Effector memory CD4-positive, alpha-beta T cell (primary cell): ENCODE measurements at regions not wholly inside any gene's neighbourhood (a gene's known extent, or its start where the extent isn't known, plus 50 kb on each side); places are given as distances from the start of the nearest gene placed in this dataset.
"Not testable (repeated sequence)": the region's sequence is repeated elsewhere in the genome, so short reads cannot be mapped to it uniquely, and the experiment has no call there.

Experiments
- DNase-seq, 3 donors: peaks; one replicate each; pipeline ENCODE4 v3.0.0-alpha.2; 2020
- H3K27ac ChIP-seq: 2 replicates; pipeline ENCODE4 v1.7.0; 2013; ENCODE audit warnings: mild to moderate bottlenecking, low read length, moderate library complexity; ENCODE audit not compliant: insufficient read depth, poor library complexity, severe bottlenecking
- H3K27me3 ChIP-seq: replicated peaks from 2 replicates; pipeline ENCODE4 v1.7.0; 2013; ENCODE audit warnings: mild to moderate bottlenecking, low read length; ENCODE audit not compliant: insufficient read depth, control insufficient read depth, poor library complexity, severe bottlenecking
- H3K36me3 ChIP-seq: 2 replicates; pipeline ENCODE4 v1.7.0; 2013; ENCODE audit warnings: mild to moderate bottlenecking, low read length, moderate library complexity; ENCODE audit not compliant: control insufficient read depth, insufficient read depth
- H3K4me1 ChIP-seq: 2 replicates; pipeline ENCODE4 v1.7.0; 2013; ENCODE audit warnings: low read length, mild to moderate bottlenecking; ENCODE audit not compliant: control insufficient read depth, insufficient read depth, poor library complexity, severe bottlenecking
- H3K4me3 ChIP-seq: 2 replicates; pipeline ENCODE4 v1.7.0; 2013; ENCODE audit warnings: low read length, low read depth, mild to moderate bottlenecking; ENCODE audit not compliant: insufficient read depth, poor library complexity, severe bottlenecking
- H3K9me3 ChIP-seq: 2 replicates; pipeline ENCODE4 v1.7.0; 2013; ENCODE audit warnings: mild to moderate bottlenecking, low read length, moderate library complexity; ENCODE audit not compliant: control insufficient read depth

DNA sequence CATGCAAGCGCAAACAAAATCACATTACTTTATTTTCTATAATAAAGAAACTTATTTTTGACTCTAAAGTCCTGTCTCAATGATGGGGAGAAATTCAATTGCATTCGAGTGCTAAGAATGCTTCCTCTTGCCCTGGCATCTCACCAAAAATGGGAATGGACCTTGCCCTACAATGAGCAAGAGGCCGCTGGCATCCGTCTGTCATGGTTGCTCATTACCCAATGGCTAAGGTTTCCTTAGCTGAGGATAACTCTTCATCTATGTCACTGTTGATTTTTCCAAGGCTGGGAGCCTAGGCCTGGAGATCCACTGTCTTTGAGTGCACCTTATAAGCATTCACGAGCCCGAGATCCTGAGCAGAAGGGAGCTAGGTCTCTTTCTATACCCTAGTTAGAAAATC is 471.3 kb upstream of the NRSN1 start:
- H3K4me3 ChIP-seq: no peak overlapping the region
- no peaks in the 10 kb centered on the region for H3K36me3 ChIP-seq
- no peak overlapping the region for H3K27ac ChIP-seq
- H3K27me3 ChIP-seq: no peaks in the 10 kb centered on the region
- no peak for DNase-seq
- no peaks in the 10 kb centered on the region for H3K4me1 ChIP-seq
- H3K9me3 ChIP-seq: no peaks in the 10 kb centered on the region

DNA sequence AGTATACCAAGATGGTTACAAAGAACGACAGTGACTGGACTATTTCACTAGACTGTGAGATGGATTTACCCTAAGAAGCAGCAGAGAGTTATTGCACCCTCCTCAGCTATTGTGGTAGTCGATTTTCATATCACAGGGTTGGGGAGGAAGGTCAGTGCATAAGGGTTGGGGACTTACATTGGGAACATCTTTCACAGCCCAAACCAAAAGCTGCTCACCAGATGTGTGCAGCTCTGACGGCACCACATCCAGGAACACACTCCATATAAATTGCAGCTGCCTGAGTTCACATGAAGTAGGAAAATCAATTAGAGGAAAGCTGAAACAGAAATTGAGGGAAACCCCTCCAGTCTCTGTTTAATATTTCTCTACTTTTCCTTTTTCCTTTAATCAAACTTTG is 470.5 kb upstream of the NRSN1 start:
- no peaks in the 10 kb centered on the region for H3K4me1 ChIP-seq
- no peaks in the 10 kb centered on the region for H3K36me3 ChIP-seq
- no peaks in the 10 kb centered on the region for H3K9me3 ChIP-seq
- H3K4me3 ChIP-seq: no peak overlapping the region
- no peaks in the 10 kb centered on the region for H3K27me3 ChIP-seq
- DNase-seq: no peak
- H3K27ac ChIP-seq: no peak overlapping the region

GRCh38 chr6:23656255-23657194 is 469.5 kb upstream of the NRSN1 start:
- H3K36me3 ChIP-seq: no peaks in the 10 kb centered on the region
- no peak overlapping the region for H3K4me3 ChIP-seq
- H3K9me3 ChIP-seq: no peaks in the 10 kb centered on the region
- no peaks in the 10 kb centered on the region for H3K27me3 ChIP-seq
- H3K4me1 ChIP-seq: no peaks in the 10 kb centered on the region
- H3K27ac ChIP-seq: no peak overlapping the region
- DNase-seq: no peak

DNA sequence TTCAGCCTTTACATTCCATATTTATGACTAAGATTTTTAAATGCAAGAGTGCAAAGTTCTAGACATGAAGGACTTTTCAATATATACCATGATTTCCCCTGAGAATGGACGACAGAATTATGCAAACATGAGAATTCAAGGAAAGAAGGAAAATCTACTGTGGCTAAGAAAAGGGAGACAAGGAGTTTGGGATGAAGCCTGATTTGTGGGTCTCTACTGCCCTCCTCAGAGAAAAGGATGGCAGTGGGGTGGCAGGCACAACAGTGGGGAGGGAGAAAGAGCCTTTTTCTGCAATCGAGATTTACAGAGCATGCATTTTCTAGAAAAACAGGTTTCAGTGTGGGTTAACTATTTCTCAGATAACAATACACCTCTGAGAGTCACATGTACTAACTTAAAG is 466.9 kb upstream of the NRSN1 start:
- H3K4me3 ChIP-seq: no peak overlapping the region

GRCh38 chr6:23661549-23661948 is 464.5 kb upstream of the NRSN1 start:
- Histone ChIP-seq H3K9me3 (no peaks in the 10 kb centered on the region), H3K4me1 (no peaks in the 10 kb centered on the region), H3K36me3 (no peaks in the 10 kb centered on the region), H3K4me3 (no peak overlapping the region), H3K27me3 (no peaks in the 10 kb centered on the region), H3K27ac (no peak overlapping the region)
- DNase-seq: no peak

More for the DNA sequence above, 466.9 kb upstream of the NRSN1 start:
- no peaks in the 10 kb centered on the region for H3K4me1 ChIP-seq
- no peaks in the 10 kb centered on the region for H3K9me3 ChIP-seq
- no peak for DNase-seq
- H3K27ac ChIP-seq: no peak overlapping the region
- no peaks in the 10 kb centered on the region for H3K36me3 ChIP-seq
- no peaks in the 10 kb centered on the region for H3K27me3 ChIP-seq

- DNase-seq: no peak
Observed at GRCh38 chr6:23663096-23663495, 462.9 kb upstream of the NRSN1 start.

GRCh38 chr6:23663652-23664051 is 462.4 kb upstream of the NRSN1 start:
- Histone ChIP-seq H3K9me3 (no peaks in the 10 kb centered on the region), H3K27me3 (no peaks in the 10 kb centered on the region), H3K4me1 (no peaks in the 10 kb centered on the region), H3K36me3 (no peaks in the 10 kb centered on the region), H3K4me3 (no peak overlapping the region), H3K27ac (no peak overlapping the region)
- DNase-seq: no peak

More at GRCh38 chr6:23663096-23663495, 462.9 kb upstream of the NRSN1 start:
- Histone ChIP-seq H3K4me3 (no peak overlapping the region), H3K36me3 (no peaks in the 10 kb centered on the region), H3K27me3 (no peaks in the 10 kb centered on the region), H3K9me3 (no peaks in the 10 kb centered on the region), H3K27ac (no peak overlapping the region), H3K4me1 (no peaks in the 10 kb centered on the region)

DNA sequence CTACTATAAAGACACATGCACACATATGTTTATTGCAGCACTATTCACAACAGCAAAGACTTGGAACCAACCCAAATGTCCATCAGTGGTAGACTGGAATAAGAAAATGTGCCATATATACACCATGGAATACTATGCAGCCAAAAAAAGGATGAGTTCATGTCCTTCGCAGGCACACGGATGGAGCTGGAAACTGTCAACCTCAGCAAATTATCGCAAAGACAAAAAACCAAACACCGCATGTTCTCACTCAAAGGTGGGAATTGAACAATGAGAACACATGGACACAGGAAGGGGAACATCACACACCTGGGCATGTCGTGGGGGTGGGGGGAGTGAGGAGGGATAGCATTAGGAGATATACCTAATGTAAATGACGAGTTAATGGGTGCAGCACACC is 460.1 kb upstream of the NRSN1 start:
- not testable (repeated sequence) for H3K4me1 ChIP-seq, H3K9me3 ChIP-seq, H3K27ac ChIP-seq, H3K4me3 ChIP-seq, H3K36me3 ChIP-seq, H3K27me3 ChIP-seq, DNase-seq

DNA sequence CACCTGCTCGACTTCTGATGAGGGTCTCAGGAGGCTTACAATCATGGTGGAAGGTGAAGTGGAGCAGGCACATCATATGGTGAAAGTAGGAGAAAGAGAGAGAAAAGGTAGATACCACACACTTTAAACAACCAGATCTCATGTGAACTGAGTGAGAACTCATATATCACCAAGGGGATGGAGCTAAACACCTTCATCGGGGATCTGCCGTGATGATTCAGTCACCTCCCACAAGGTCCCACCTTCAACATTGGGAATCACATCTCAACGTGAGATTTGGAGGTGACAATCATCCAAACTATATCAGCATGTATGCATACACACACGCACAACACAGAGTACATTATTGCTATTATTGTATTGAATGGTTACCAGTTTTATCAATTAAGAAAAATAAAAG is 453.3 kb upstream of the NRSN1 start:
- peaks cover 3% of the 10 kb centered on the region for H3K9me3 ChIP-seq
- DNase-seq: no peak

GRCh38 chr6:23678626-23679025 is 447.4 kb upstream of the NRSN1 start:
- no peaks in the 10 kb centered on the region for H3K36me3 ChIP-seq
- H3K27me3 ChIP-seq: no peaks in the 10 kb centered on the region
- H3K9me3 ChIP-seq: no peaks in the 10 kb centered on the region
- no peaks in the 10 kb centered on the region for H3K4me1 ChIP-seq
- H3K4me3 ChIP-seq: no peak overlapping the region
- DNase-seq: no peak
- H3K27ac ChIP-seq: no peak overlapping the region

More for the DNA sequence above, 453.3 kb upstream of the NRSN1 start:
- H3K4me1 ChIP-seq: no peaks in the 10 kb centered on the region
- H3K36me3 ChIP-seq: no peaks in the 10 kb centered on the region
- no peak overlapping the region for H3K27ac ChIP-seq
- H3K4me3 ChIP-seq: no peak overlapping the region
- H3K27me3 ChIP-seq: no peaks in the 10 kb centered on the region
